GM23248 (cell line): ENCODE measurements at regions not wholly inside any gene's neighbourhood (a gene's known extent, or its start where the extent isn't known, plus 50 kb on each side); places are given as distances from the start of the nearest gene placed in this dataset.
"Not testable (repeated sequence)": the region's sequence is repeated elsewhere in the genome, so short reads cannot be mapped to it uniquely, and the experiment has no call there.

Experiments used
- DNase-seq: peaks from one replicate; pipeline ENCODE4 v3.0.0-alpha.2; 2015
- H2AFZ ChIP-seq: fragments of 200-600 bp; sonication (generic); 2 replicates; pipeline ENCODE4 v1.6.1; 2016; ENCODE audit warnings: antibody characterized with exemption
- H3F3A ChIP-seq: fragments of 200-600 bp; sonication (generic); 2 replicates; pipeline ENCODE4 v1.6.1; 2016; ENCODE audit warnings: mild to moderate bottlenecking, antibody characterized with exemption, mixed run types; ENCODE audit not compliant: insufficient read depth
- H3K27ac ChIP-seq: fragments of 200-600 bp; sonication (generic); 2 replicates; pipeline ENCODE4 v1.5.1; 2016; ENCODE audit warnings: mild to moderate bottlenecking
- H3K27me3 ChIP-seq: fragments of 200-600 bp; sonication (generic); replicated peaks from 2 replicates; pipeline ENCODE4 v1.6.1; 2016; ENCODE audit warnings: mild to moderate bottlenecking; ENCODE audit not compliant: insufficient read depth
- H3K36me3 ChIP-seq: fragments of 200-600 bp; sonication (generic); 2 replicates; pipeline ENCODE4 v1.6.1; 2016; ENCODE audit warnings: low read depth, mild to moderate bottlenecking
- H3K4me1 ChIP-seq: fragments of 200-600 bp; sonication (generic); 2 replicates; pipeline ENCODE4 v1.6.1; 2016; ENCODE audit warnings: mild to moderate bottlenecking; ENCODE audit not compliant: insufficient read depth
- H3K4me2 ChIP-seq: fragments of 200-600 bp; sonication (generic); one replicate; pipeline ENCODE4 v1.6.1; 2016; ENCODE audit warnings: mild to moderate bottlenecking; ENCODE audit not compliant: unreplicated experiment
- H3K4me3 ChIP-seq: fragments of 200-600 bp; sonication (generic); 2 replicates; pipeline ENCODE4 v1.5.1; 2016; ENCODE audit warnings: mild to moderate bottlenecking
- H3K79me2 ChIP-seq: fragments of 200-600 bp; sonication (generic); 2 replicates; pipeline ENCODE4 v1.6.1; 2016; ENCODE audit warnings: mild to moderate bottlenecking; ENCODE audit not compliant: insufficient read depth
- H3K9ac ChIP-seq: fragments of 200-600 bp; sonication (generic); 2 replicates; pipeline ENCODE4 v1.6.1; 2016; ENCODE audit warnings: mild to moderate bottlenecking
- H3K9me2 ChIP-seq: fragments of 200-600 bp; sonication (generic); 2 replicates; pipeline ENCODE4 v1.6.1; 2016; ENCODE audit warnings: mixed run types, mild to moderate bottlenecking, moderate library complexity; ENCODE audit not compliant: insufficient read depth
- H3K9me3 ChIP-seq: fragments of 200-600 bp; sonication (generic); one replicate; pipeline ENCODE4 v1.6.1; 2017; ENCODE audit warnings: low read depth
- H4K20me1 ChIP-seq: fragments of 200-600 bp; sonication (generic); 2 replicates; pipeline ENCODE4 v1.6.0; 2016; ENCODE audit not compliant: insufficient read depth
- EZH2 ChIP-seq: fragments of 200-600 bp; sonication (generic); IDR thresholded peaks from 2 replicates; pipeline ENCODE4 v1.6.1; 2018; ENCODE audit warnings: antibody characterized with exemption, mild to moderate bottlenecking; ENCODE audit not compliant: insufficient read depth, poor library complexity, severe bottlenecking
- EZH2phosphoT487 ChIP-seq: fragments of 200-600 bp; sonication (generic); IDR thresholded peaks from 2 replicates; pipeline ENCODE4 v1.6.1; 2018; ENCODE audit warnings: antibody characterized with exemption, moderate library complexity, mild to moderate bottlenecking, low read depth; ENCODE audit not compliant: insufficient read depth
- WGBS, 2 experiments: methylation state at CpG; one replicate each; pipeline ENCODE4 v1.1.6; 2015 to 2017; ENCODE audit warnings: low lambda C conversion rate in 2 of 2, low coverage in 1 of 2; ENCODE audit errors: missing lambda C conversion rate in 2 of 2; 5-methylcytosine and 5-hydroxymethylcytosine counted together
- in situ Hi-C: fragments of 300-500 bp; cut with MboI; formaldehyde crosslinking; loops from 2 replicates; pipeline ENCODE4 v1.15.0; 2020

DNA sequence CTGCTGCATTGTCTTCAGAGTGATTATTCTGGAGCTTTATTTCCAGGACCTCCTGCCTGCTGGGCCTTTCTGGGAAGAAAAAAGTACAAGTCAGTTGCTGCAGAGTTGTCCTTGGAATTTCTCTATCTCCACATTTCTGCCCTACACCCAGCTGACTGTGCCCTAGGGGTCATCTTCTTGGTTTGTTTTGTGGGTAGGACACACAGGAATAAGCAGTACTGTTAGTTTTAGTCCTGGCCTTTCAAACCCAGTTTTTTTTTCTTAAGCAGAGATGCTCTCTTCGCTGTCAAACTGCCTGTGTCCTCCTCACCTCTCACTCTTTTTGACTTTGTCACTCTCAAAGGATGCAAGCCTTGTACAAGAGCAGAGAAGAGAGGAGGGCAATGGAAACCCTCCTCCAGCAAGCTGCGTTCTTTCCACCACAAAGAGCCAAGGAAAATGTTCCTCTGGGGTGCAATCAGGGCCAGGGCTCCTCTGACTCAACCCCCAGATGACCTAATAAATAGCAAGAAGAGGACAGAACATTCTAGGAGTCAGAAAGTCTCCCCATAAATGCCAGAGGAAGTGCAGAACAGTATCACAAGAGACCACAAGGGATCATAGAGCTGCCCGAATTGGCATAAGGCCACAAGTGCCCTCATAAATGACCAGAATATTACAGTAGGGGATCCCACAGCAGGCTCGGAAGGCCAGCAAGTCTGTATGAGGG is 186.2 kb downstream of the RCHY1 start:
- no peaks in the 10 kb centered on the region for H3K9me3 ChIP-seq
- no peaks in the 10 kb centered on the region for H3K36me3 ChIP-seq
- WGBS, 2 experiments, result 0 to 10% methylated on average over 4 of the region's 4 CpGs
- no peak overlapping the region for H3K4me3 ChIP-seq
- no peaks in the 10 kb centered on the region for H3K9me2 ChIP-seq
- H2AFZ ChIP-seq, result no peak overlapping the region
- H3K9ac ChIP-seq, result no peak overlapping the region
- H3K4me1 ChIP-seq, result no peaks in the 10 kb centered on the region
- in situ Hi-C loops, result no loop called here
- no peaks in the 10 kb centered on the region for H4K20me1 ChIP-seq
- no peak overlapping the region for H3K27ac ChIP-seq
- H3K4me2 ChIP-seq, result no peak overlapping the region
- no peaks in the 10 kb centered on the region for H3K79me2 ChIP-seq
- TF ChIP-seq EZH2phosphoT487 (no peak), EZH2 (no peak)
- no peak for DNase-seq
- no peaks in the 10 kb centered on the region for H3F3A ChIP-seq
- H3K27me3 ChIP-seq, result no peaks in the 10 kb centered on the region

DNA sequence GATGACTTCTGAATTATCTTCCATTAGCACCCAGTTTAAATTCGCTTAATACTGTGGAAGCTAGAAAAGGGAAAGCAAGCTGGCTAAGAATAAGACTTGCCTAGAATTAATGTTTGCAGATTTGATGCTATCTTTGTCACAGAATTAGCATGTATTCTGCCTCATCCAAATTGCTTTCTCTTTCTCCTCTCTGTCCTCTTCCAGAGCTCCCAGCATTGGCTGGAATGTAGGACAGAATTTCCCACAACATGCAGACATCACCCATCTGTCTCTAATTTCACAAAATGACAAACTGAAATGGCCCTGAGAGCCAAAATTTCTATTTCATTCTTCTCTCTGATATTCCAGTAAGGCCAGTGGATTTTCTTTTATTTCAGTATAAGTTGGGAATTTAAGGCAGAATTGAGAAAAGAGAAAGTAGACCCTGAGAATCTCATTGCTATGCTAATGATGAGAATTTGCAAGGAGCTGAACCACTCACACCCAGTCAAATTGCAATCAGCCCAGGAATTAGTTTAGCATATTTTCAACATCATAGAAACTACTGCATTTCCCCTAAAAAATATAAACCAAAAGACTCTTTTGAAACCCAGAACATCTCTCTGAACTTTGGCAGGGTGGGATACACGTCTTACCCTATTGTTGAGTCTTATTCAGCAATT is 188.8 kb downstream of the RCHY1 start:
- H3K4me3 ChIP-seq, result no peak overlapping the region
- no peak overlapping the region for H3K27ac ChIP-seq
- H3K9me3 ChIP-seq, result no peaks in the 10 kb centered on the region
- TF ChIP-seq EZH2 (no peak), EZH2phosphoT487 (no peak)
- no peak overlapping the region for H3K4me2 ChIP-seq
- no peaks in the 10 kb centered on the region for H3K79me2 ChIP-seq
- H3F3A ChIP-seq, result no peaks in the 10 kb centered on the region
- H3K36me3 ChIP-seq, result no peaks in the 10 kb centered on the region
- H4K20me1 ChIP-seq, result no peaks in the 10 kb centered on the region
- no peaks in the 10 kb centered on the region for H3K4me1 ChIP-seq
- H3K9me2 ChIP-seq, result no peaks in the 10 kb centered on the region
- no peak overlapping the region for H2AFZ ChIP-seq
- no peak overlapping the region for H3K9ac ChIP-seq
- WGBS, 2 experiments, result 0 to 3% methylated on average over 2 of the region's 2 CpGs
- DNase-seq, result no peak
- H3K27me3 ChIP-seq, result no peaks in the 10 kb centered on the region
- in situ Hi-C loops, result no loop called here

- Histone ChIP-seq H2AFZ (no peak overlapping the region), H3K9me2 (no peaks in the 10 kb centered on the region), H3K4me2 (no peak overlapping the region), H3K9me3 (no peaks in the 10 kb centered on the region), H3K27me3 (no peaks in the 10 kb centered on the region), H3K27ac (no peak overlapping the region), H3F3A (no peaks in the 10 kb centered on the region), H3K79me2 (no peaks in the 10 kb centered on the region), H3K36me3 (no peaks in the 10 kb centered on the region), H4K20me1 (no peaks in the 10 kb centered on the region), H3K9ac (no peak overlapping the region), H3K4me1 (no peaks in the 10 kb centered on the region), H3K4me3 (no peak overlapping the region)
- TF ChIP-seq EZH2phosphoT487 (no peak), EZH2 (no peak)
- DNase-seq, result no peak
- 5 to 6% methylated on average over 5 of the region's 5 CpGs for WGBS, 2 experiments
- in situ Hi-C loops, result no loop called here
Observed at GRCh38 chr4:75321484-75321883, 192.7 kb downstream of the RCHY1 start.

GRCh38 chr4:75317641-75318040 is 196.6 kb downstream of the RCHY1 start:
- H3K9me3 ChIP-seq, H3K27ac ChIP-seq, H3K9ac ChIP-seq, H3F3A ChIP-seq, H3K4me3 ChIP-seq, DNase-seq, in situ Hi-C loops, H2AFZ ChIP-seq, H3K9me2 ChIP-seq, H3K4me1 ChIP-seq, H3K36me3 ChIP-seq, H3K4me2 ChIP-seq, H4K20me1 ChIP-seq, H3K79me2 ChIP-seq, H3K27me3 ChIP-seq: not testable (repeated sequence)
- 41 to 47% methylated on average over 9 to 10 of the region's 10 CpGs for WGBS, 2 experiments

GRCh38 chr4:75308049-75308448 is 206.2 kb downstream of the RCHY1 start:
- no peak for DNase-seq
- no peak overlapping the region for H3K9ac ChIP-seq
- no peaks in the 10 kb centered on the region for H3F3A ChIP-seq
- in situ Hi-C loops, result no loop called here
- H3K36me3 ChIP-seq, result no peaks in the 10 kb centered on the region
- 8 to 16% methylated on average over 1 of the region's 1 CpG for WGBS, 2 experiments
- no peaks in the 10 kb centered on the region for H3K79me2 ChIP-seq
- no peak overlapping the region for H3K27ac ChIP-seq
- no peaks in the 10 kb centered on the region for H3K9me2 ChIP-seq
- no peak overlapping the region for H2AFZ ChIP-seq
- H3K9me3 ChIP-seq, result no peaks in the 10 kb centered on the region
- H3K4me3 ChIP-seq, result no peak overlapping the region
- no peaks in the 10 kb centered on the region for H3K27me3 ChIP-seq
- H4K20me1 ChIP-seq, result no peaks in the 10 kb centered on the region
- no peak overlapping the region for H3K4me2 ChIP-seq
- no peaks in the 10 kb centered on the region for H3K4me1 ChIP-seq
- TF ChIP-seq EZH2phosphoT487, result no peak
